Panc1 (cell line): ENCODE measurements at regions not wholly inside any gene's neighbourhood (a gene's known extent, or its start where the extent isn't known, plus 50 kb on each side); places are given as distances from the start of the nearest gene placed in this dataset.

Source experiments
- CTCF ChIP-seq: fragments of 450-650 bp; IDR thresholded peaks from 2 replicates; pipeline ENCODE4 v1.5.1; 2017; ENCODE audit warnings: mild to moderate bottlenecking
- POLR2AphosphoS5 ChIP-seq: IDR thresholded peaks from 2 replicates; pipeline ENCODE4 v1.6.1; 2012; ENCODE audit warnings: mild to moderate bottlenecking, low read depth, low read length, moderate library complexity
- REST ChIP-seq, 2 experiments: IDR thresholded peaks; 2 replicates each; pipeline ENCODE4 v1.6.1; 2011 to 2012; ENCODE audit warnings: low read depth in 2 of 2, control low read depth in 1 of 2, low read length in 1 of 2, mild to moderate bottlenecking in 1 of 2, moderate library complexity in 1 of 2; ENCODE audit not compliant: insufficient read depth in 1 of 2
- TCF7L2 ChIP-seq: IDR thresholded peaks from 2 replicates; pipeline ENCODE4 v1.6.1; 2011; ENCODE audit warnings: mild to moderate bottlenecking, low read depth, low read length, inconsistent platforms

- TF ChIP-seq TCF7L2 (no peak), CTCF (no peak), POLR2AphosphoS5 (no peak), REST (IDR thresholded peaks at IDR 0.05; ENCODE audit: insufficient read depth in 1 of 2, low read depth in 2 of 2, low read length in 1 of 2) (no peak)
These were observed 545.0 kb upstream of the TBL1XR1 start for GRCh38 chr3:177742273-177742672.
